Cerebellar cortex (tissue), 1 donor: ENCODE measurements at regions not wholly inside any gene's neighbourhood (a gene's known extent, or its start where the extent isn't known, plus 50 kb on each side); places are given as distances from the start of the nearest gene placed in this dataset.
"Not testable (repeated sequence)": the region's sequence is repeated elsewhere in the genome, so short reads cannot be mapped to it uniquely, and the experiment has no call there.

ENCODE experiments used
- DNase-seq: peaks from one replicate; pipeline ENCODE4 v3.0.0-alpha.2; 2015; ENCODE audit warnings: low spot score

DNA sequence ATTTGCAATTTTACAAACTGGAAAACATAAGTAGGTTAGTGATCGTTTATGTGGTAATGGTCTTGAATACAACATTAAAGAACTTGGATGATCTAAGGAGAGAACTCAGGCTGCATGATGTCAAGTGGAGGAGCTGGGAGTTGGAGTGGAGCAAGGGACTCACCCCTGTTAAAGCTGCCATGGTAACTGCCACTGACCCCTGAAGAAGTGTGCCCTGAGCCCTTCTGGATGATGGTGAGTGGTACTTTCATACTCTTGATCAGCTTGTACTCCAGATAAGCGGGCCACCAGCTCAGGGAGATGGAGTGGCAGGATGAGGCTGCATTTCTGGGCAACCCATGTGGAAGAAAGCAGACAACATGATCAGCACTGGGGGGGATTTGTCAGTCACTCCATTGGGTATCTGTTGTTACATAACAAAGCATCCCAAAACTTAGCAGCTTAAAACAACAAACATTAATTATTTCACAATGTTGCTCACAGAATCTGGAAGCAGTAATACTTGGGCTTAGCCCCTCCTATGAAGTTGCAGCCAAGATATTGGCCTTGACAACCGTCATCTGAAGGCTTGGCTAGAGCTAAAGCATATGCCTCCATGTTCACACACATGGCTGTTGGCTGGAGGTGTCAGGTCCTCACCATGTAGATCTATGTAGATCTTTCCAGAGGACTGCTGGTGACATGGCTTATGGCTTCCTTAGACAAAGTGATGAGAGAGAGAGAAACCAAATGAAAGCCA, 213.8 kb downstream of the DUSP10 start:
- no peak for DNase-seq

DNA sequence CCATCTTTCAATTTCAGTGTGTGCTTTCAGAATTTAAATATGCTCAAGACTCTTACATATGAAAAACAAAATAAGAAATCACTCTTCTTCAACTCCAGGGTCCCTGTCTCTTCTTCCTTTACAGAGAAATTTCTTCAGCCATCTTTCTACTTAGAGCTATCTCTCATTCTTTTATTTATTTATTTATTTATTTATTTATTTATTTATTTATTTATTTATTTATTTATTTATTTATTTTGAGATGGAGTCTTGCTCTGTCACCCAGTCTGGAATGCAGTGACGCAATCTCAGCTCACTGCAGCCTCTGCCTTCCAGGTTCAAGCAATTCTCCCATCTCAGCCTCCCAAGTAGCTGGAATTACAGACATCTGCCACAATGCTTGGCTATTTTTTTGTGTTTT, 211.7 kb downstream of the DUSP10 start:
- not testable (repeated sequence) for DNase-seq

DNA sequence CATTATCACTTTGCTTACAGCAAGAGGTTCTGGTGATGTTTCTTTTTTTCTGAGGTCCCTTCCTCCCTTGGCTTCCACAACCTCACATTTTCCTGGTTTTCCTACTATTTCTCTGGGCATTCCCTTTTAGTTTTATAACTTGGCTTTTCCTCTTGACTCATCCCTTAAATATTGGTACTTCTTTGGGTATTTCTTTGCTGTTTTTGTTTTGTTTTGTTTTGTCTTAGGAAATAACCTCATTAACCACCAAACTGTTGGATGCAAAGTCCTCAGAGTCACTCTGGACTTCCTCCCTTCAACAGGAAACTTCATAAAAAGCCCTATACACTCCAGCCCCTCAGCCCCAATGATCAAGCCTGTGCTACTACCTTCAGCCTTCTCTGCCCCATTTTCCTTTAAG, 211.1 kb downstream of the DUSP10 start:
- DNase-seq, result no peak

DNA sequence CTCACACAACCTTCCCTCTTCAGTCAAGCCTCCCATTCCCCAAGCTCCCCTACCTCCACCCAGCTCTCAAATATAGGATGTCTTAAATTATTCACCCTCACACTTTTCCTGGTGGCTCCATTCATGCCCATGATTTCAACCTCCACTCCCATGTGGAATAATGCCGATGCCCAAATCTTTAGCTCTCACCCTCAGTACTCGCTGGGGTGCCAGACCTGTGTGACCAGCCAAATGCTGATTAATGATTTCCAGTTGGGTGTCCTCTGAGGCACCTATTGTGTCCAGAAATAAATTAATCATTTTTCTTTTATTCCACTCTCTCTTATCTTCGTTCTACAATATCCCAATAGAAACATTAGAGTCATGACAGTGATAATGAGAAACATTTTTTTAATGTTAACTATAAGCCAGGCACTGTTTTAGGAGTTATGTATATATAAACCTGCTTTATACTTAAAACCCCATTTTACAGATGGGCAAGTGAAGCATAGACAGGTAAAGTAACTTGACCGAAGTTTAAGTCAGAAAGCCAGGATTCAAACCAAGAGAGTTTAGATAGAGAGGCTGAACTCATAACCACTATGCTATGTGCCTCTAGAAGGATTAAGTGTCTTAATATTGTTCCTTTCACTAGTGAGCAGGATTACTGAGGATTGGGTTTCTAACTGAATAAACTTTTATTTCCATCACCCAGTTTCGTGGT, 209.7 kb downstream of the DUSP10 start:
- DNase-seq, result no peak

DNA sequence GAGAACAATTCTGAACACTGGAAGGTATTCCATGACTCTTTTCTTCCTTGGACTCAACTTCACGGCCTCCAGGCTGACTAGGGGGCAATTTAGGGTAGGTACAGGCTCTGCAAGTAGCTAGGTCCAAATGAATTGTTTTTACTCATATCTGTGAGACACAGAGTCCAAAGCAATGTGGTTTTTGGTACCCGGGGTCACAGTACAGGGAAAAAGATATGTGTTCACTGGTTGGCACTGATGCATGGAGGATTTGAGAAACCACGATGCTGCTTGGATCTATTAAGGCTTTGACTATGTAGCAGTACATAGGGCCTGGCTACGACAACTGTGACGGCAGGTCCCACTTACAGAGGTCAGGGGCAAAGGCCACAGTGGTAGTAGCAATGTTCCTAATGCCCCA, 200.6 kb downstream of the DUSP10 start:
- no peak for DNase-seq

DNA sequence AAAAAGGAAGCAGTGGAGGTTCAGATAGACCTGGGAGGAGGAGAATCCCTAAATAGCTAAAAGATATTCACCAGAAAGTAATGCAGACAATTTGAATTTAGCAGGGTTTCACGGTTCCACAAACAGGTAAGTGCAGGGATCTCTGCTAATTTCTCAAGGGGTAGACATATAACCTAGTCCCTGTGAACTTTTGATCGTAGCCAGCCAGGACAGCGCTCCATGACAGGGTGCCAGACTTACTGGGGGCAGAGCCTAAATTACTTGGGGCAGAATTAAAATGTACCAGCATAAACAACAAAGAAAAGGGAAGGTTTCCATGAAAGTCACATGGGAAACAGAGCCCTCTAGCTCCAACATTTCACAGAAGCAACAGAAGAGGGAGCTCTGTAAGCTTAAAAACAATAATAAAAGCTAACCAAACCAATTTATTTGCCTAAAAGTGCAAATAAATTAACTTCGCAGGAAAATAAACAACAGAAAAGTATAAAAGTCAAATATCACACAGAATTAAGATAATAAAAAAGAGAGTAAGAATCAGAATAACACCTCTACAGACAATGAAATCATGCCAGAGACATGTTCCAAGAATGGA, 198.3 kb downstream of the DUSP10 start:
- DNase-seq, result peak; percentile 5

DNA sequence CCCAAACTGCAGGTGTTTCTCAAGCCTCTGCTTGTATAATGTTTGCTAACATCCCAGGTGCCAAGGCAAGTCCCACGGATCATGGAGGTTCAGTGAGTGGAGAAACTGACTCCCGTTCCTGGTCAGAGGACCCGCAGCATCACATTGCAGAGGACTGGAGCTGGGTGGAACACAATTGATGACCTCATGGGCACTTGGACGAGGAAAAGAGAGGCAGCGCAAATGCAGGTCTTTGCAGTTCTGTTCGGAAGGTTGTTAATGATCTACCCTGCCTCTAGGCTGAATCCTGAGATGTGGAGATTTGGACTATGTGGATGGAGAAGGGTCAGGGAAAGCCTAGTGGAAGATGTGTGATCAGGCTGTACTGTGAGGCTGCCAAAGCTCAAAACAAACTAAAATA, 192.9 kb downstream of the DUSP10 start:
- no peak for DNase-seq

DNA sequence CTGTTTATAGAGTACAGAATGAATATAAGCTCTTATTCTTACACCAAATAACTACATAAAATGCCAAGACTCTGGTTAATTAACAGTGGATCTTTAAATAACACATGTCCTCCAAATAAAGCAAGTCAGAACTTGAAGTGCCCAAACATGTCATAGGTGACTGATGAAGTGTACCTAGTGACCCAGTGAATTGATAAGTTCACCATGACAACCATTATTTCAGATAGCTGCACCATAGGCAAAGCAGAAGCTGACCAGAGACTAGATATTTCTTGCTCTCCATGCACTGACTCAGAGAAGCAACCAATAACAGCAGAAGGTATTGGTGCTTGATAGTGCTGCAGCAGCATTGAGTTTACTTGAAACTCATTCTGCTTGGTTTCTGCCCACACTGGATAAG, 192.1 kb downstream of the DUSP10 start:
- no peak for DNase-seq

DNA sequence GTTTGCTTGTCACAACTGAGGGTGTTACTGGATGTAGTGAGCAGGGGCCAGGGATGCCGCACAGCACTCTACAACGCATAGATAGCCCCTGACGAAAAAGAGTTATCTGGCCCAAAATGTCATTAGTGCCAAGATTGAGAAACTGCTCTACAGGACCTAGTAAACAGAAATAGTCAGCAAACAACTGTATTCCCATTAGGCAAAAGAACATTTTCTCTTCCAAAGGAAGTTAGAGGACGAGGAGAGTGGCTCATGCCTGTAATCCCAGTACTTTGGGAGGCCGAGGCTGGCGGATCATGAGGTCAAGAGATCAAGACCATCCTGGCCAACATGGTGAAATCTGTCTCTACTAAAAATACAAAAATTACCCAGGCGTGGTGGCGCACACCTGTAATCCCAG, 189.1 kb downstream of the DUSP10 start:
- DNase-seq, result not testable (repeated sequence)

DNA sequence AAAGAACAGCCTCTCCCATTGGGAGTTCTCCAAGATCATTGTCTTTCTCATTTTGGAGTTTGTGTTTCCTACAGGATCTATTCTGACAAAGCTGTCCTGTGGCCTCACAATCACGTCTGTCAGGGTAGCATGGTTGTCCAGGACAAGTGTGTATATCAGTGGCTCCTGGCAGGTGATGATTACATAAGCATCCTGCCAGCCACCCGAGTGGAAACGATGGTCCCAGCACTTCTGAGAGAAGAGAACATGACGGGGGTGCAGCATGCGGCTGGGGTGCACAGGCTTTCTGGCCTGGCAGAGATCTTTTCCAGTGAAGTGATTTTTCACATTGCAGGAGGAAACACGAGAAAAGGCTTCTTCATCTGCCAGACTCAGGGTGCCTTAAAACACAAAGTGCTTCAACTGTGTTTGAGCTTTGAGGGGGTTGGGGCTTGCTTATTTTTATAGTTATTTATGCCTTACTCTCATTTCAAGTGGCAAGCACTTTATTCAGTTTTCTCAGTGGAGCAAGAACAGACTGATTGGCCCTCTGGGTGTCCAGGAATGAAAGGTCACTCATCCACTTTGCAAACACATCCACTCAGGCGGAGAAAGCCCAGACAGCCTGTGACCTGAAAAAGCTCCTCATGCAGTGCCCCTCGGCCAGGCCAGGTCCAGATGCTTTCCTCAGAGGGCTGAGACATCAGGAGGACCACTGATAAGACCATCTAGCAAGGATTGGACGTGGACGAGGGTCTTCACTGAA, 186.0 kb downstream of the DUSP10 start:
- peak; percentile 2 for DNase-seq

DNA sequence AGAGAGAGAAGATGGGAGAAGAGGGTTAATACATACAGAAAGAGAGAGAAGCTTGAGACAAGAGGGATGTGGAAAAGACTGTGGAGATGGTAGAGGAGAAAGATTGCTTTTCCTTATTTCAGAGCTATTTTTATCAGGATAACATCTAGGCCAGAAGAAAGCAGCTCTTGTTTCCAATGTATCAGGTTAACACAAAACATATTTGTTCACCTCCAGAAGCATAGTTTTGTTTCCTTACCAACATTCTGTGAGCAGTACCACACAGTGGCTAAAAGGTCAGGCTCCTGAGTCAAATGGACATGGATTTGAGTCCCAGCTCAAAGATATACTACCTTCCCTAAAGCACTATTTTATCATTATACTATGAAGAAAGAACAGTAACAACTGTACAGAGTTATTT, 185.5 kb downstream of the DUSP10 start:
- no peak for DNase-seq

DNA sequence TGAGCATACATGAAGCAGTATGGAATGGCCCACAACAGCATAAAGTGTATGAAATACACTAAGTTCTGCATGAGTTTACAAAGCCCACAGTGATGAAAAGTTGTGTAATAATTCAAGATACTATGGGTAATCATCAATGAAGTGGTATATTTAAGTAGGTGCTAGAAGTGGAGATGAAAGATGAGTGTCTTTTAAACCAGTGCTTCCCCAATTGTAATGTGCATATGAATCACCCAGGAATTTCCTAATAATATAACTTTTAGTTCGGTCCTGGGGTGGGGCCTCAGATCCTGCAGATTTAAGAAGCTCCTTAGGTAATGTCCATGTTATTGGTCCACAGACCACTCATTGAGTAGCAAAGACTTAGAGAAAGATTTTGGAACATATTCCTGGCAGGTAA, 184.9 kb downstream of the DUSP10 start:
- DNase-seq, result no peak

DNA sequence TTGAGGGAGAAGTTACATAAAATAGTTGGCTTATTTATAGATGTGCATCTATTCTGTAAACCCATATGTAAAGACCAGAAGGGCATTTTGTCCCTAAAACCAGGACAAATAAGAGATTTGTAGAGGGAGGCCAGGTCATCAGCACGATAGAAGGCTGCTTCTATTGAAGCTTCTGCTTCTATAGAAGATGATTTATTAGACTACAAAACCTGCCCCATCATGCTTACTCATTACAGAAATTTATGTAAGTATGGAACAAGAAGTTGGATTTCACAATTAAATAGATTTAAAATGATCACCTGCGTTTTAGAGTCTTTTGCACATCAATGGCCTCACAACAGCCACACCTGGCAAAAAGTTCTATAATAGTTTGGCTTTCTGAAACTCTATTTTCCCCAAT, 183.5 kb downstream of the DUSP10 start:
- no peak for DNase-seq

DNA sequence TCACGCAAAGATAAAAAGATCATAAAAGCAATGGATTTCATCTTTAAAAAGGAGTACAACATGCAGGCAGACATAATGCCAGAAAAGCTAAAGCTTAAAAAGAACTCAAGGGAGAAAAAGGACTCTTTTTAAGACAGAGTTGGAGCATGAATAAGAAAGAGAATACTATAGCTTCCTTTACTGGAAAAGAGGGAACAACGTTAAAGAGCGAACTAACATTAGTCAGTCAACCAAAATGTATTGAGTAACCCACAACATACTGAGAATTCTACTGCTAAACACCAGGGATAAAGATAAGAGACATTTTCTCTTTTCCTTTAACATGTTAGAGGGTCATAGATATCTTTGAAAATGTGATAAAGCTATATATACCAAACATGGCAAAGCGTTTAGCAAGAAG, 182.0 kb downstream of the DUSP10 start:
- DNase-seq, result no peak

DNA sequence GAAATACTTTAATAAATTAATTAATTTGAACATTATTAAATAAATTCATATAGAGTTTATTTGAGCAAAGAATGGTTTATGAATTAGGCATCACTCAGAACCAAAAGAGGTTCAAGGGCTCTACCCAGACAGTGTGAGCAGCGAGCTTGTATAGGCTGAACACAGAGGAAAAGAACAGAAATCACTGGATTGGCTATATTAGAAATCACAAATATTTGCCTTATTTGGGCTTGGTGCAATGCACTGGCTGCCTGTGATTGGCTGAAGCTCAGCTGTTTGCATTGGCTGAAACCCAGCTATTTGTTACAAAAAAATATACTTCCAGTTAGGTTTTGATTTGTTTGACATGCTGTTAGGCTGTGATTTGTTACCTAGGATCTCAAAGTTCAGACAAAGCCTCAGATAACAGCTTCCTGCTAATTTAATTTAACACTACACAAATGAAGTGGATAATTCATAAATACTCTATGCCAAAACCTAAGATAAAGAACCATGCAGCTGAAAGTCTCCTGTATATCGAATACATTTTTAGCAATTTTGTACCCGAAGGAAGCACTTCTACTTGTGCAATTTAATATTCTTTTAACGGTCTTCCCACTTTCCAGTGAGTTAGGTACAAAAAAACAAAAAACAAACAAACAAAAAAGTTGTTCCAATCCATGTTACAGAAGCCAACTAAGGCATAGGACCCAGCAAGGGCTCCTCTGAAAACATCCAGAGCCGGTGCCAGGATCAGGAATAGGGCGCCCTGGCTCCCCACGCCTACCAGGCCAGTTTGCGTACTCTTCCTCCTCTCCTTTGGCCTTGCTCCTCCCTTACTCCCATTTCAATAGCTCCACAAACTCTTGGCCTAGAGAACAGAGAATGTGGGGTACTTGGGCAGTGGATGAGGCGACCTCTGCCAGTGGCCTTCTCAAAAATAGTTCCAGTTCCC, 179.1 kb downstream of the DUSP10 start:
- DNase-seq, result no peak

DNA sequence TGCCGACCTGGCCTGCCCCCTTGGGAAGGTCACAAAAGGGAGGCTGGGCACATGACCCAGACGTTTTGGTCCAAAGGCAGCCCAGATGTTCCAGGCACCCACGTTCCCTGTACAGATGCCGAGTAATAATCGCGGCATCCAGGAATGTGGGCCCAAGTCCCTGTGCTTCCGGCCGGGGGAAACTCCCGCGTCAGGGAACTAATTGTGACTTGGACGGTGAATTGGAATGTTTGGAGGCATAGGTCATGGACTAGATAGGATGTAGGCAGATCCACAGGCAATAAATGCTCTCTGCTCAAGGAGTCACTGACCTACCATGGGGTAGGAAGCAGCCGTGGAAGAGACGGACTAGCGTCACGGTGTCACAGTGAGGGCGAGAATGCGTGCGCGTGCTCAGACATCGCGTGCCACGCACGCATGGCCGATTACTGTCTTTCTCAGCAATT, 178.4 kb downstream of the DUSP10 start:
- no peak for DNase-seq

DNA sequence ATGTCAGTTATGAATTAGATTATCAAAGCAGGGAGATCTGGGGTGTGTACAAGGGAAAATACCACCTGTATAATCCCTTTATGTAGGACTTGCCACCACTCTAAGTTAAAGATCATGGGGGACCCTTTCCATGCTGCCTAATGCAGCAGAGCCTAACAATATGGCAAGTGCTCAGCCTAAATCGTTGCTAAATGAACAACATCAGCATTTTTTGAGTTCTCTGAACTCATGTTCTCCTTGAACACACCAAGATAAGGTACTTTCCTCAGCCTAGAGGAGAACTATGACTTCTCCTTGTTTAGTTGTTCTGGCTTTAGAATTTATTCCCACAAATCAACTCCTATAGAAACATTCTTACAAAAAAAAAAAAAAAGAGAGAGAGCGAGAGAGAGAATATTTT, 177.0 kb downstream of the DUSP10 start:
- no peak for DNase-seq

DNA sequence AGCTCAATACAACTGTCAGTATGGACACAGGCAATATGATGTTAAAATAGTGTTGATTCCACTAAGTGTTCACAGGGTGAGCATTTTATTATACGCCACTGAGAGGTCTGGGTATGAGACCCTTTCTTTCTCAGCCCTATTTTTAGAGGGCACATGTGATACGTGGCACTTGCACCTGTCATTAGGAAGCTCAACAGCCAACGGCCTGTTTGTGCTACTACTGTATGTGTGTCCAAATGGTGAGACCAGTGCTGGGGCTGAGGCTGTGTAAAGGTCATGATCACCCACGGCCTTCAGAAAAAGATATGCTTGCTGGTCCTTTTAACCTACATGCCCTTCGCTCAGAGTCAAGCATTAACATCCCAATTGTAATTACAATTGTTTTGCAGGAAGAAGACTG, 176.2 kb downstream of the DUSP10 start:
- DNase-seq, result no peak

DNA sequence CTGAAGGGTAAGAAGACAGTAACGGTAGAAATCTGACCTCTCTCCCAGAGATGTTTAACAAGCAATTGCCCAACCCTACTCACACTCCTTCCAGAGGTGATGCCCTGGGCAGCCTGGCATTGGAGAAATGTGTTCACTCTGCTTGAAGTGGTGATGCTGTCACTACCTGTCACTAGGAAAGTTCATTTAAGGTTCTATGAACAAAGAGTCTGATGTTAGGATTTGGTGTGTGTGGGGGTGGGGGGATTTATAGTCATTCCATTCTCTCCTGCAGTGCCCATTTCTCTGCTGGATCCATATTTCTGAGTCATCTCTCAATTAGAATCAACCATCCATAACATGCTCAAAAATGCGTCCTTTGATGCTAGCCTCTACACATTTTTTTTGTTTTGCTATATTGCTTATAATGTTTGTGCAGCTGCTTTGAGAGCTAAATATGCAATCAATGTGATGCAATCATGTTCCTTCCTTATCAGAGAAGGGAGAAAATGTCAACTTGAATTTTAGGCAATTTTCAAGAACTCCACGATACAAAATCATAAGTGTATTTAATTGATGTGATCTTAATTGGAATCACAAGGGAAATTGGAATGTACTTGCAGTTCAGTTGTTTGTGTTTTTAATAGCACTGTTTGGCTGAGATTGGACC, 173.9 kb downstream of the DUSP10 start:
- no peak for DNase-seq

DNA sequence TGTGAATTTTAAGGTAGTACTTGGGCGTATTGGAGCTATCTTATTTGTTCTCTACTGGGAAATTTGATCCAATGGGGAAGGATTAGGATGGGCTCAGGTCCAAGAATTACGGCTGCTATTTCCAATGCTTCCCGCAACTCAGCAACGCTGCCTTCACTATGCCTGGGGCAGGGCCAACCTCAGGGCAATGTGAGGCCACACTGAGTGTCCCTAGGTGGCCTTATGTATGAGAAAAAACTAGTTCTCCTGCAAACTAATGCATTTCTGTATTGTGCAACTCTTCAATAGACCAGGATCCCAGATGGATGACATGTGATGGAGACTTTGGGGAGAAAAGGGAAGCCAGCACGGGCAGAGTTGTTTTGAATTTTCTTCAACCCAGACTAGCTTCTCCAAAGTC, 168.1 kb downstream of the DUSP10 start:
- no peak for DNase-seq

DNA sequence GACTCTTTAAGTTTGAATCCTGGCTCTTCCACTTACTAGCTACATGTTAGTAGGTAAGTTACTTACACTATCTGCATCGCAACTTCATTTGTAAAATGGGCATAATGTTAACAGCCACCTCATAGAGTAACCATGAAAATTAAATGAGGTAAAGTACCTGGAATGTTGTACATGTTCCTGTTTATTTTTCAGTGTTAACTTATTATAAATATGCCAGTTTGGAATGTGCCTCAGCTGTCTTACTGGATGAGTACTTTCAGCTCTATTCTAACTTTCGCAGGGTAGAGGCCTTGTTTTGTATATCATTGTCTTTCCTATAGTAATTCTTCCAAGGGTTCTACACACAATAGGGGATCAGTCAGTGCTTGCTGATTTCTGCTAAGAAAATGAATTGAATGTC, 167.4 kb downstream of the DUSP10 start:
- no peak for DNase-seq
